ENCODE measurements at regions not wholly inside any gene's neighbourhood (a gene's known extent, or its start where the extent isn't known, plus 50 kb on each side); places are given as distances from the start of the nearest gene placed in this dataset.

DNA sequence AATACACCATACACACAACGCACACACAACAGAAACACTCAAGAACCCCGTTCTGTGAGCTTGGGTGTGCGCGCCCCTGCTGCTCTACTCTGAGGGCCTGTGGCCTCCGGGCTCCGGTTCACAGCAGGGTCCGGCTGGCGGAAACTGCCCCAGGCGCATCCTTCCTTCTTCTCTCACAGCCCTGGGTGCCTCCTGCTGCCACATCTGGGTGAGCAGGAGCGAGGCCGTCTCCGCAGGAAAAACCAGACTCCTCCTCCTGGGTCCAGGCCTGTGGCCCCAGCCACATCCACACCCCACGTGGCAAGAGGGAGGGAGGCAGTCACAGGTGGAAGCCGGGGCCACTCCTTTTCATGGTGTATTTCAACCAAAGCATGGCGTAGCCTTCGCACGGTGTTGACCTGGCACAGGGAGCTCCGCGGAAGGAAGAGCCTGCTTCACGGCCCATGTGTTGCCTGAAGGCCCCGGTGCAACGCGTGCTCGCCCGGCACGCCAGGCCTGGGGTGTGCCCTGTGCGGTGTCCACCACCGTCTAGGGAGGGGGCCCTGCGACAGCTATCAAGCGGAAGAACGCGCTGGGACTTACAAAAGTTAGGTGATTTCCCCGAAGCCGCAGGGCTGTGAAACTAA is 1502.7 kb downstream of the TBC1D22A start:
- DNase-seq, result no peak

- no peak for DNase-seq
These were observed 1502.1 kb downstream of the TBC1D22A start for GRCh38 chr22:48264586-48264985.

GRCh38 chr22:48263791-48264351 is 1501.4 kb downstream of the TBC1D22A start:
- DNase-seq, result no peak

DNA sequence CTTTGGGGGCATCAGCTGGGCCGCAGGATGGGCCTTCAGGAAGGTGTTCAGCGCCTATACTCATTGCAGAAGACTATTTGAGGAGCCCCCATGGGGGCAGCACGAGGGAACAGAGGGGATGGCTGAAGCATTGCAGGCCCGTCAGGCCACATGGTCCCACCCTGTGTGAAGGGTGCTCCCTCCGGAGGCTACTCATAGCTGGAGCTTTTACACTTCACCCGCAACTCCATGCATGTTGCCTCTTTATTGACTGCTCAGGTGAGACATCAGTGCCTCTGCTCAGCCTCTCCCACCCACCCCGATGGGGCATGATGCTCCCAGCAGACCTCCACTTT is 1500.9 kb downstream of the TBC1D22A start:
- no peak for DNase-seq

- no peak for DNase-seq
These were observed 1500.4 kb downstream of the TBC1D22A start for GRCh38 chr22:48262596-48263430.

- no peak for DNase-seq
These were observed 1499.3 kb downstream of the TBC1D22A start for GRCh38 chr22:48261706-48262105.

- DNase-seq, result no peak
These were observed 1498.7 kb downstream of the TBC1D22A start for GRCh38 chr22:48261048-48261621.

GRCh38 chr22:48259991-48260670 is 1497.7 kb downstream of the TBC1D22A start:
- no peak for DNase-seq

GRCh38 chr22:48258811-48259210 is 1496.4 kb downstream of the TBC1D22A start:
- no peak for DNase-seq

DNA sequence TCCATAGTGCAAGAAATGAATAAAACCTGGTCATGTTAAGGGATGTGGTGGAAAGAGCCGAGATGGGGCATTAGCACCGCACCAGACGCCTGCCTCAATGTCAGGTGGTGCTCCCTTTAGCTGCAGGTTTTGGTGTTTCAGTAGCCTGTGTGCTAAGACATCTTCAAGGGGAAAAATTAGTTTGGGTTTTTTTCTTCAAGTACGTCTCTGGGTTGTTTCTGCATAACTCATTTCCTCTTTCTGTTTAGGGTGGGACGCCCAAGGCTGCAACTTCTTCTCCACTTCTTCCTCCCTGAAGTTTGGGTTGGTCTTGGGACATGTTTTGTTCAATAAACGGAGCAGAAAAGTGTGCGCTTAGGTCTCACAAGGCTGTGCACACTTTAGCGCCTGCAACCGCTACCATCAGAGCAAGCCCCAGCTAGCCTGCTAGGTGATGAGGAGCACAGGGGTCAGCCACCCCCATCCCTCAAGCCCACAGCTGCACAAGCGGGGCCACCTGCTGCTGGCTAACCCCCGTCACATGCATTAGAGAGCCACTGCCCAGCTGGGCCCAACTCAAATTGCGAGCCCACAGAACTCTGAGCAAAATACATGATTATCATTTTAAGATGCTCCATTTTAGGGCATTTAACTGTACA is 1495.7 kb downstream of the TBC1D22A start:
- no peak for DNase-seq

DNA sequence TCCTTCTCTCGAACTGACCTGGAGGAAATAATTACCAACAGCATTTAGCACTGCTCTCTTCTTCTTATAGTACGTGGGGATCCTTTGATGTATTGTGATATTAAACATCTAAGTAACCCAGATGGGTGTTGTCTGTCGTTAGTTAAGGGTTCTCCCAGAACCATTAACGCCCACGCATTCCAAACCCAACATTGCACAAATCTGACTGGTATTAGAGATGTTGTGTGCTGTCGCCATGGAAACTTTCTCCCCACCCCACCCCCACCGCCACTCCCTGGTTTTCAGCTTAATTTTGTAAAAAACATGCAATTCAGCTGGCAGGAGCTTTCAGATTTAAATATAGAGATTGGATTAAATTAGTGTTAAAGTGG is 1495.2 kb downstream of the TBC1D22A start:
- no peak for DNase-seq

DNA sequence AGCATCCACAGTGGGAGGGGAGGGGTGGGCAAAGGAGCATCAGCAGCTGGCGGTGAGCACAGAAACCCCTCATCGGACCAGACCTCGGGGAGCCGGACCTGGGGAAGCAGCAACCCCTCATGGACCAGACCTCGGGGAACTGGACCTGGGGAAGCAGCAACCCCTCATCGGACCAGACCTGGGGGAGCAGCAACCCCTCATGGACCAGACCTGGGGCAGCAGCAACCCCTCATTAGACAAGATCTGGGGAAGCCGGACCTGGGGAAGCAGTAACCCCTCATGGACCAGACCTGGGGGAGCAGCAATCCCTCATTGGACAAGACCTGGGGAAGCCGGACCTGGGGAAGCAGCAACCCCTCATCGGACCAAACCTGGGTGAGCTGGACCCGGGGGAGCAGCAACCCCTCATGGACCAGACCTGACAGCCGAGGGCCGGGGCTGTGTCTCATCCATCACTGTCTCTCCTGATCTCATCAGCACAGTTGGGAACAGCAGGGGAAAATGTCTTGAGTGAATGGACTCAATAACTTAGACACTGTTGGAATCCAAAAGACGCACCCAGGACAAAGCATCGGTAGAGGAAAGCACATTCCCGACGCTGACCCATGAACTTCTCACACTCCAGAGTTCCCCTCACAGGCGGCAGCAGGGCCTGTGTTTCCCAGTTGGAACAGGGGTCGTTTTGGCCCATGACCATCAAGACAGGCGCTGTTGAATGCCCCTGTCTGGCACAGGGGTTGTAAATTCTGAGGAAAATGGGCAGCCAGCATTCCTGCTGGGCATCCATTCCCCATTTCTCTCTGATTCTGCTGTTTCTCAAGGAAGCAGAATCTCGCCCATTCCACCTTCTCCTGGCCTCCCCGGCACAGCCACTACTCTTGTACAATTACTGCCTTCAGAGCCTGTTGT is 1494.6 kb downstream of the TBC1D22A start:
- no peak for DNase-seq

GRCh38 chr22:48256041-48256739 is 1493.7 kb downstream of the TBC1D22A start:
- no peak for DNase-seq

DNA sequence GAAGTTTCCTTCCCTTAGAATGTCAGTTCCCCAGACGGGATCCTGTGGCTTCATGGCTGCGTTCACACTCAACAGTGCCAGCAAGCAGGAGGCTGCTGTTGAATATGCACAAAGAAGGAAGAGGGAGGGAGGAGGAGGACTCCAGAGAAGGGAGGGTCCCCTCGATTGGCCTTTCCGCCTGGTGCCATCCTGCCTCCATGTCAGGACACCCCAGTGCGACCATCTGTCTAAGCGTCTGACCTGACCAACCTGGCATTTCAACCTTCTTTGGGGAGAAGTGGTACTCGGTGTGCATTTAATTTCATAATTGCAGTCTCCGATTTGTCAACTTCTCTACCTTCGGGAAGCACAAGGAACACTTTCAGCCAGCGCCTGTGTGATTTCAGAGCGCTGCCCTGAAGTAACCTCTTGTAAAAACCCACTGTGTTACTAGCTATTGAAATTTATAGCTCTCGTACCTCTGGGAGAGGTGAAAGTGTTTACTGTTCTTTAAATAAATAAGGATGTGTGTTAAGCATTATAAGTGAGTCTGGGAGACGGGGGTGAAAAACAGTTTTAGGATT is 1491.9 kb downstream of the TBC1D22A start:
- no peak for DNase-seq

DNA sequence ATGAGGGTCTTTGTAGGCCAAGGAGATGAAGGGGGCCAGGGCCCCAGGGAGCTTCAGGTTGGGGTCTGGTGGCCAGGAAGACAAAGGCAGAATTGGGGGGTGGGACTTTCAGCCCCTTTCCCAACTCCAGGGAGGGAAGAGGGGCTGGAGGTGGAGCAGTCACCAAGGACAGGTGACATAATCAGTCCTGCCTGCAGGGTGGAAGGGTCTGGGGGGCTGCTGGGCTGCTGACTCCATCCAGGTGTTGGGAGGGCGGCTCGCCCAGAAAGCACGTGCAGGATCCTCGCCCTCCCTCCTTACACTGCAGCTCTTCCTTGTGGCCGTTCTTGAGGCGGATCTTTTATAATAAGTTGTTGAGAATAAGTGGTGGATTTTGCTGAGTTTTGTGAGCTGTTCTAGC is 1491.1 kb downstream of the TBC1D22A start:
- DNase-seq, result no peak

DNA sequence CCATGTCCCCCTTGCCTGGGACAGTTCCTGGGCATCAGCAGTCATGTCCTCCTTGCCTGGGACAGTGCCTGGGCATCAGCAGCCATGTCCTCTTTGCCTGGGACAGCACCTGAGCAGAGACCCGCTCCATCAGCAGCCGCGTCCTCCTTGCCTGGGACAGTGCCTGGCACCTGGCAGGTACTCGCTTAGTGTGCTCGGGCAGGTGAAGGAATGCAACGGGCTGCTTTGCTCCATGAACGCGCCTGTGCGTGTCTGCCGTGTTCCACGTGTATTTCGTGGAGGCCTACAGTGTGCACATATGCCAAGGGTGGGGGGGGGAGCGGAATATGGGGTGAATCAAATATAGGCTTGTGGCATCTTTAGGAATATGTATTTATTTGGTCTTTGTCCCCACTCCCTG is 1490.7 kb downstream of the TBC1D22A start:
- DNase-seq, result no peak

DNA sequence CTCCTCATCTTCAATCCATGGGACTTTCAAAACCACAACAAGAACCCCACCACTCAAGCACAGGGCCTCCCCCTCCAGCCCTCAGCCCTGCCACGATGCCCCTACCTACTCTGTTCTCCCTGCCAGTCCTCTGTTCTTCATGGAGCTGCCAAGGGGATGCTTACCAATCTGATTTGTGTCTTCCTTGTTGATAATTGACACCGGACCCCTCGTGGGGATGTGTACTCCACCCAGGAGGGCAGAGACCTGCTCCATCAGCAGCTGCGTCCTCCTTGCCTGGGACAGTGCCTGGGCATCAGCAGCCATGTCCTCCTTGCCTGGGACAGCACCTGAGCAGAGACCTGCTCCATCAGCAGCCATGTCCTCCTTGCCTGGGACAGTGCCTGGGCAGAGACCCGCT is 1489.2 kb downstream of the TBC1D22A start:
- DNase-seq, result no peak

GRCh38 chr22:48250937-48251530 is 1488.6 kb downstream of the TBC1D22A start:
- no peak for DNase-seq

DNA sequence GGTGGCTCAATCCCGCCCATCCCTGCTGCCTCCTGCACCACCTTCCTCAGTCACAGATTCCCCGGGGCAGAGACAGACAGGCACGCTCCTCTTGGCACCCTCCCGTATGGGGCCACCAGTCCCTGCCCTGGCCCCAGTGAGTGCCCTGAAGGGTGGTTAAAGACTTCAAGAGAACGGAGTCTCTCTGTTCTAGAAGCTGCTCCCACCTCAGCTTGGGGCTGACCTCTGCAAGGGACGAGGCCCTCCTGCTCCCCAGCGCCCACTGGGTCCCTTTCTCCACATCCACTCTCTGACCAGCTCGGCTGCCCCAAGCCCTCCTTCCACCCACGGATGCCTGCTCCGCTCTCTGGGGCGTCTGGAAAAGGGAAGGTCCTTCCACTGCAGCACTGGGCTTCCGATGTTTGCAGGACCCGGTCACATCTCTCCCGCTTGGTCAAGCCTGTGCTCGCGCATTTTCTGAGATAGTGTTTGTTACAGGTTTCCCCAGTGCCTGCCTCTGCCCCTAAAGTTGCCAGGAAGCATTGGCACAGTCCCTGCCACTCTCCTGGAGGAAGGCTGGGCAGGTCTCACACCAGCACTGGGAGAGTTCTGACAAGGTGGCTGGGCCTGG is 1487.9 kb downstream of the TBC1D22A start:
- DNase-seq, result no peak

- DNase-seq, result no peak
These were observed 1487.3 kb downstream of the TBC1D22A start for GRCh38 chr22:48249713-48250268.

Data from stimulated activated CD4-positive, alpha-beta T cell treated with anti-CD3 and anti-CD28 coated beads, Interleukin-4, amount 100 ng/mL, for 24 hours (primary cell).